ENCODE measurements at regions not wholly inside any gene's neighbourhood (a gene's known extent, or its start where the extent isn't known, plus 50 kb on each side); places are given as distances from the start of the nearest gene placed in this dataset.

- no peak overlapping the region for H2AFZ ChIP-seq (ENCODE audit: low read depth, low read length)
- no peaks in the 10 kb centered on the region for H3K9me3 ChIP-seq (ENCODE audit: low read length)
- H3K9me2 ChIP-seq (ENCODE audit: insufficient read depth, low read length) = no peaks in the 10 kb centered on the region
- TF ChIP-seq TAF1 (IDR thresholded peaks at IDR 0.05; ENCODE audit: low read depth) = no peak
- no peak for TF ChIP-seq MXI1 (conservative IDR thresholded peaks at IDR 0.05; ENCODE audit: poor library complexity, severe bottlenecking)
- TF ChIP-seq REST (IDR thresholded peaks at IDR 0.05; ENCODE audit: borderline replicate concordance) = no peak
- TF ChIP-seq RAD21 (conservative IDR thresholded peaks at IDR 0.05) = no peak
- no peak for TF ChIP-seq POLR2AphosphoS5 (IDR thresholded peaks at IDR 0.05)
- TF ChIP-seq EP300 (conservative IDR thresholded peaks at IDR 0.05; ENCODE audit: poor library complexity, severe bottlenecking) = no peak
- no peak for TF ChIP-seq CTCF (IDR thresholded peaks at IDR 0.05; ENCODE audit: poor library complexity, severe bottlenecking)
- TF ChIP-seq EZH2 (IDR thresholded peaks at IDR 0.05; ENCODE audit: borderline replicate concordance, insufficient read depth, low read length, poor library complexity, severe bottlenecking) = no peak
- no peak for TF ChIP-seq SMC3 (conservative IDR thresholded peaks at IDR 0.05; ENCODE audit: poor library complexity)
- H3K9ac ChIP-seq (ENCODE audit: low read length) = no peak overlapping the region
- no peak overlapping the region for H3K4me2 ChIP-seq (ENCODE audit: low read length)
- H4K20me1 ChIP-seq (ENCODE audit: insufficient read depth) = no peaks in the 10 kb centered on the region
- H3K36me3 ChIP-seq (ENCODE audit: insufficient read depth, low read length) = no peaks in the 10 kb centered on the region
- H3K27me3 ChIP-seq (ENCODE audit: insufficient read depth, low read depth, low read length) = no peaks in the 10 kb centered on the region
- H3F3A ChIP-seq (ENCODE audit: insufficient read depth, low read length, poor library complexity, severe bottlenecking) = no peaks in the 10 kb centered on the region
- H3K79me2 ChIP-seq (replicated peaks; ENCODE audit: insufficient read depth, low read length) = no peaks in the 10 kb centered on the region
- no peak overlapping the region for H3K27ac ChIP-seq (ENCODE audit: low read length)
- no peak overlapping the region for H3K4me3 ChIP-seq (ENCODE audit: low read length)
Measured at GRCh38 chr16:50491516-50491915, 56.7 kb upstream of the NKD1 start.

- Histone ChIP-seq H3K4me3 (ENCODE audit: low read length) (no peak overlapping the region), H3K36me3 (ENCODE audit: insufficient read depth, low read length) (no peaks in the 10 kb centered on the region), H3K4me2 (ENCODE audit: low read length) (no peak overlapping the region), H3K9me3 (ENCODE audit: low read length) (no peaks in the 10 kb centered on the region), H3K27ac (ENCODE audit: low read length) (no peak overlapping the region), H2AFZ (ENCODE audit: low read depth, low read length) (no peak overlapping the region), H3K9ac (ENCODE audit: low read length) (no peak overlapping the region), H3F3A (ENCODE audit: insufficient read depth, low read length, poor library complexity, severe bottlenecking) (no peaks in the 10 kb centered on the region), H3K9me2 (ENCODE audit: insufficient read depth, low read length) (no peaks in the 10 kb centered on the region), H3K79me2 (replicated peaks; ENCODE audit: insufficient read depth, low read length) (no peaks in the 10 kb centered on the region), H3K27me3 (ENCODE audit: insufficient read depth, low read depth, low read length) (no peaks in the 10 kb centered on the region), H4K20me1 (ENCODE audit: insufficient read depth) (no peaks in the 10 kb centered on the region)
- TF ChIP-seq MXI1 (conservative IDR thresholded peaks at IDR 0.05; ENCODE audit: poor library complexity, severe bottlenecking) (no peak), TAF1 (IDR thresholded peaks at IDR 0.05; ENCODE audit: low read depth) (no peak), REST (IDR thresholded peaks at IDR 0.05; ENCODE audit: borderline replicate concordance) (no peak), EP300 (conservative IDR thresholded peaks at IDR 0.05; ENCODE audit: poor library complexity, severe bottlenecking) (no peak), EZH2 (IDR thresholded peaks at IDR 0.05; ENCODE audit: borderline replicate concordance, insufficient read depth, low read length, poor library complexity, severe bottlenecking) (no peak), RAD21 (conservative IDR thresholded peaks at IDR 0.05) (no peak), CTCF (IDR thresholded peaks at IDR 0.05; ENCODE audit: poor library complexity, severe bottlenecking) (no peak), POLR2AphosphoS5 (IDR thresholded peaks at IDR 0.05) (no peak), SMC3 (conservative IDR thresholded peaks at IDR 0.05; ENCODE audit: poor library complexity) (no peak)
Measured at GRCh38 chr16:50490828-50491227, 57.4 kb upstream of the NKD1 start.
